GM21423 (cell line): ENCODE measurements at regions not wholly inside any gene's neighbourhood (a gene's known extent, or its start where the extent isn't known, plus 50 kb on each side); places are given as distances from the start of the nearest gene placed in this dataset.

ENCODE experiments used
- ATAC-seq: cut with Tn5 transposase; IDR thresholded peaks from one replicate; pipeline ENCODE4 v1.9.1; 2021; ENCODE audit warnings: mild to moderate bottlenecking, moderate library complexity; ENCODE audit not compliant: unreplicated experiment

DNA sequence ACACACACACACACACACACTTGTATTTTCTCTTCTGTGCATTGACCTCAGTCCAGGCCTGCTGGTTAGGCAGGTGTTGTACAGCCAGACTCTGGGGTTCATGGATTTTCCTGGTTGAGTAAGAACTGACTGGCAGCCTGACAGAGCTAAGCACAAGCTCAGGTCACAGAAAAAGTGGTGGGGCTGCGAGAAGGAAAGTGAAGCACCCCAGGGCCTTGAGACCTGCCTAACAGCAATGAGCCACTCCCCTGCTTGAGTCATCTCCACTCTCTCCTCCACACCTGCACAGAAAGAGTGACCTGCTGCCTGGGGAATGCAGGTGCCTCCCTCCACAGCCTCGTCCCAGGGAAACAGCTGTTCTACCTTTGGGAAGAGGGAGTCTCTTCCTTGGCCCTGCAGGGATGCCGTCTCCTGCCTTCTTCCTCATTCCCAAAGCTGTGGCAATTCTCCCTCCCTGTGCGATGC, 91.4 kb upstream of the LGALSL start:
- ATAC-seq, result no peak

DNA sequence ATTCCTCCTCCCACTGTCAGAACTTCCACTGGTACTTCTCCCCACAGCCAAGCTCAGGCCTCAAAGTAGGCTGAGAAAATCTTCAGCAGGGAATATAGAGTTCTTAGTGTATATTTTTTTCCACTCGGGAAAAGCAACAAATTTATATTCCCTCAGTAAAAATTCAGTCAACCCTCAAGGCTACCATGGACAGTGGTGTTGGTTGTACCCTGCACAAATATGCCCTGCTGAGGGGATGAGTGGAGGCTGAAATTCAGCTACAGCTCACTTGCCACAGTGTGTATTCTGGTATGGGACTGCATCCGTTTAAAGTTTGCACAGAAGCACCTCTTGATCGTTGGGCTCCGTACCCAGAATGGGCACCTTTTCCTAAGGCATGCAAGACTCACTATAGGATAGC, 90.8 kb upstream of the LGALSL start:
- ATAC-seq, result no peak

DNA sequence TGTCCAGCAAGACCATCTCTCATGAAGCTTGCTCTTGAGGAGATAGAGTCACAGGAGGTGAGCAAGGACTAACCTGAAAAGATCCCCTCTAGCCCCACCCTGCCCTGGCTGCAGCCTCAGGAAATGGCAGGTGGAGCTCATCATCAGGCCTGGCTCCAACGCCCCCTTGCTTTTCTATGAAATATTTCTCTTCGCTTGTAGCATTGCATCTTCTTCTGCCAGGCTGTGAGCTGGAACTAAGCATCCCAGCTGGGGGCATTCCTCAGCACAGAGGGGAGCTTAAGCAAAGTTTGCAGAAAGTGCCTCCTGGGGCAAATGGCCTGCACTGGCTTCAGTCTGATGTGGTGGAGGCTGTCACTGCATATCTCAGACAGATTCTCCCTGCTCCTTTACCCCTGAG, 90.1 kb upstream of the LGALSL start:
- ATAC-seq, result no peak

GRCh38 chr2:64367444-64368232, 86.3 kb upstream of the LGALSL start:
- ATAC-seq, result no peak

DNA sequence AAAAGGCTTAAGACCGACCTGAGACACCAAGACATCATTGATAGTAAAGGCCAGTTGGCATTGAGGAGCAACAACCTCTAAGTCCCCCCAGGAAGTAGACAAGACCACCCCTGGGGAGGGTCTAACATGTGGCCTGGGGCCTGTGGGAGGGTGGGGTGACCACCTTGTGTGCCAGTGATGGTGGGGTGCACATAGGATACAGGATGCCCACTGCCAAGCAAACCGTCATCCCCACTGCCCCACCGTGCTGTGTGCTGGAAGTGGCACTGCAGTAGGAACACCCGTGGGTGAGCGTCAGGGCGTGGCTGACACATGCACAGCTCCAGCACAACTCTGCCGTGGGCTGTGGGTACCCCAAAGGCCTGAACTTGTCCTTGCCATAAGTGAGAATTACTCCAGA, 84.3 kb upstream of the LGALSL start:
- ATAC-seq, result no peak

- no peak for ATAC-seq
Measured at GRCh38 chr2:64371727-64372126, 82.2 kb upstream of the LGALSL start.

GRCh38 chr2:64374686-64375085, 79.3 kb upstream of the LGALSL start:
- ATAC-seq, result no peak

- ATAC-seq, result no peak
Measured at GRCh38 chr2:64376926-64377325, 77.0 kb upstream of the LGALSL start.

- no peak for ATAC-seq
Measured at GRCh38 chr2:64379186-64379585, 74.8 kb upstream of the LGALSL start.

DNA sequence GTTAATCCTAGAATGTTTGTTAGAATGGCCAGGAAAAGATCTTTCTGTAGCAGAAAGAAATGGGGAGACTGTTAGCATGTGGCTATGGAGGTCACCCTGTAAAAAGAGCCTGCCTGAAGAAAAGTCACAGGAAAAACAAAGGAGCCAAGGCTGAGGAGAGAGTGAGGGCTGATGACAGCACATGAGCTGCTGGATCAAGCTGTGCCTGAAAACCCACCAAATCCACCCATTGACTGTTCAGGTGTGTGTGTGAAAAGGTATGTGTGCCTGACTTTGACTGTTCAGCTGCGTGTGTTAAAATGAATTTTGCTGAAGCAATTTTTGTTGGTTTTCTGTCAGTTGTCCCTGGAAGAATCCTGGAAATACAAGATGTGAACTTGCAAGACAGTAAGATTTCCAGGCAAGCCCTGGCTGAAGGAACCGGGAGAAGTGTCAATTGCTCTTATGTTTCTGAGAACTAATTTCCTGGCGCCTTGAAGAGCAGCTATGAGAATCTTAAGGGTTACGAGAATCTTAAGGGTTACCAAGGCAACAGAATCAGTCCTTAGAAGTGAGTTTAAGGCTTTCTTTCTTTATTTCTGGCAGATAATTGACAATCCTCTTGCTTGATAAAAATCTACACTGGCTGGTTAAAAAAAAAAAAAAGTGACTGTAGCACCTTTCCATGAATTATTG, 73.0 kb upstream of the LGALSL start:
- ATAC-seq, result no peak

GRCh38 chr2:64383016-64383591, 70.9 kb upstream of the LGALSL start:
- no peak for ATAC-seq

GRCh38 chr2:64383881-64384280, 70.1 kb upstream of the LGALSL start:
- no peak for ATAC-seq

DNA sequence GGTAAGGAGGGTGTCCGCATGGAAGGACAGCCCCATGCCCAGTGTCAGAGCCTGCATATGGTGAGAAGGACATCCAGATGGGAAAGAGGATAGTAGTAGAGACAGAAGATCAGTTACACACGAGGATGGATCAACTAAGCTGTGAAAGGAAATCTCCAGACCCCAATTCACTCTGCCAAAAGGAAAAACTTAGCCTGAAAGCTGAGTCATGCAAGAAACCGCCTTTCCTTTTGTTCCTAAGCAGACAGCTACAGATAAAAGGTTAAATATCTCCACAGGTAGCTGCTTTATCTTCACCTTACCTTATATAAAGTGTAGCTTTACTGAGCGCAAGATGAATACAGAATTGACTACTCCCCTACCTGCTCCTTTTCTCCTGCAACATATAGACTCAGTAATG, 67.3 kb upstream of the LGALSL start:
- no peak for ATAC-seq

DNA sequence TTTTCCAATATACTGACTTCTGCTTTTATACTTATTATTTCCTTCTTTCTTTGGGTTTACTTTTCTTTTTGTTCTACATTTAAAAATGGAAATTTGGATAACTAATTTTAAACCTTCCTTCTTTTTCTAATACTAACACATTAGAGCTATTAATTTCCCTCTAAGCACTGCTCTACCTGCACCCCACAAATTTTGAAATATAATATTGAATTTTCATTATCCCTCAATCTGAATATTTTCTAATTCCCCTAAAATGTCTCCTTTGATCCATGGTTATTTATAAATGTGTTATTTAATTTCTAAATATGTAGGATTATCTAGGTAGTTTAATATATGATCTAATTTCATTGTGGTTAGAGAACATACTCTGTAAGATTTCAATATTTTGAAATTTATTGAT, 63.4 kb upstream of the LGALSL start:
- no peak for ATAC-seq

DNA sequence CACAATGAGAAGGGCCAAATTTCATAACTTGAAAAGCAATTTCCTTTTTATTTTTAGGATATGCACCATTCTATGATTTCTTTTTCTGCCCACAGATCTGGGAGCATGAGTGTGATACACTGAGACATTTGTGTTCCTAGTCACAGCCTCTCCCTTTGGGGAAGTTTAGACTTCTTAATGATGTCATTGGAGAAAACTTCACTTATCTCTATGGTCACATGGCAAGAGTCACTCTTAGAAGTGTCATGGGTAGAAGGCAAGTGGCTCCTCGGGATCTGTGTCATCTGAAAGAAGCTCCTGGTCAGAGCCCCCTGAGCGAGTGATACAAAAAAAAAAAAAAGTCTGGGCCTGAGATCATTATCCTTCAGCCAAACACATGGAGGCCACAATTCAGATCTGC, 62.5 kb upstream of the LGALSL start:
- ATAC-seq, result no peak

DNA sequence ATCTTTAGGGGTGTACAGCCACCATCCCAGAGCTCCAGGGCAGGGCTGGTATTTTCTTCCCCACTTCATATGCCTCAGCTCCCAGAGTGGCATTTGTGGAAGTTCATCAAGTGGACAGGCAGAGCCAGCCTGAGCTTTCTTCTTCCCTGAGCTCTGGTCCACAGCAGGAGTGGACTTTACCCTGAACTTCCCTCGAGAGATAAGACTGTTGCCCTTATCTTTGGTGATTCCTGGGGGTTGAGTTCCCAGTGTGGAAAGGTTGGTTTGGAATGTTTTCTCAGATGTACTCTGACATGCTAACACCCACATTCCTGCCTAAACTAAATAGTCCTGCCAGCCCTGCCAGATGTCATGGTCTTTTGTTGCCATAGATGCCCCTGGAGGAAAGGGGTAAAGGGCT, 62.0 kb upstream of the LGALSL start:
- ATAC-seq, result no peak

GRCh38 chr2:64392529-64392928, 61.4 kb upstream of the LGALSL start:
- ATAC-seq, result no peak

DNA sequence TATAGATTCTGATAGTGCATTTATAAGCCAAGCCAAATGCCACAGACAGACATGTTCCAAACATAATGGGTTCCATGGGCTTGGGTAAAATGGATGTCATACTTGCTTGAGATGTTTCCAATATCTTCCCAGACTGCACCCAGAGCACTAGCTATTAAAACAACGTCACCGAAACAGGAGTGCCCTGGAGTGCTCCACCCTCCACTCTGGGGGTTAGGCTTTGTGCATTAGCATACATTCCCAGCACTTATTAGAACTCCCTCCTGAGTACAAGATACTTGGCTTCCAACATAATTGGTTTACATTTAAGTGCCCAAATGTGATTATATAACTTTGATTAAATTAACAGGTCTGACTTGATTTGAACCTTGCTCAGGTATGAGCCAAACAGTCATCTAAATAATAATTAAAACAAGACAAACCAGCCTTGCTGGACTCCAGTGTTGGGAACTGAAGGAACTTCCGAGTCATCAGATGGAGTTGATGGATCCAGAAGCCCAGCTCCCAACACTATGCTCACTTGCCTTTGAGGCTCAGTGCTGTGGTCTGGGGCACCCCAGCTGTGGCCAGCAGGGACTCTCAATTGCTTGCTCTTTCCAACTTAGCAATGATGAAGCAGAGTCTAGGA, 60.5 kb upstream of the LGALSL start:
- ATAC-seq, result no peak

- no peak for ATAC-seq
Measured at GRCh38 chr2:64394153-64394552, 59.8 kb upstream of the LGALSL start.

- no peak for ATAC-seq
Measured at GRCh38 chr2:64396001-64396400, 58.0 kb upstream of the LGALSL start.

- no peak for ATAC-seq
Measured at GRCh38 chr2:64396551-64396950, 57.4 kb upstream of the LGALSL start.
